Upper lobe of right lung (tissue), 1 donor: ENCODE measurements at regions not wholly inside any gene's neighbourhood (a gene's known extent, or its start where the extent isn't known, plus 50 kb on each side); places are given as distances from the start of the nearest gene placed in this dataset.

Experiments
- ATAC-seq: fragments of 200-7000 bp; cut with Tn5 transposase; one replicate; pipeline ENCODE4 v1.9.1; 2020; ENCODE audit warnings: mild to moderate bottlenecking, moderate library complexity
- DNase-seq: peaks from one replicate; pipeline ENCODE4 v3.0.0-alpha.2; 2020
- H3K27ac ChIP-seq: fragments of 200-600 bp; one replicate; pipeline ENCODE4 v1.8.0; 2022
- H3K27me3 ChIP-seq: fragments of 200-600 bp; one replicate; pipeline ENCODE4 v1.8.0; 2022; ENCODE audit warnings: mild to moderate bottlenecking
- H3K36me3 ChIP-seq: fragments of 200-600 bp; one replicate; pipeline ENCODE4 v1.8.0; 2022
- H3K4me1 ChIP-seq: fragments of 200-600 bp; one replicate; pipeline ENCODE4 v1.8.0; 2022
- H3K4me3 ChIP-seq: fragments of 200-600 bp; one replicate; pipeline ENCODE4 v1.8.0; 2022; ENCODE audit warnings: mild to moderate bottlenecking
- H3K9me3 ChIP-seq: fragments of 200-600 bp; one replicate; pipeline ENCODE4 v1.8.0; 2022
- intact Hi-C: fragments of 100-400 bp; cut with DNase I; formaldehyde crosslinking; loops from one replicate; pipeline ENCODE4 v1.11.0; 2022
- TF ChIP-seq, protein P1 (sequence below): fragments of 200-600 bp; IDR thresholded peaks from one replicate; pipeline ENCODE4 v1.8.0; 2022; ENCODE audit warnings: antibody characterized with exemption
- donor health status: DM: no; HTN: yes; CAD: no; lungs with severe emphysema.

DNA sequence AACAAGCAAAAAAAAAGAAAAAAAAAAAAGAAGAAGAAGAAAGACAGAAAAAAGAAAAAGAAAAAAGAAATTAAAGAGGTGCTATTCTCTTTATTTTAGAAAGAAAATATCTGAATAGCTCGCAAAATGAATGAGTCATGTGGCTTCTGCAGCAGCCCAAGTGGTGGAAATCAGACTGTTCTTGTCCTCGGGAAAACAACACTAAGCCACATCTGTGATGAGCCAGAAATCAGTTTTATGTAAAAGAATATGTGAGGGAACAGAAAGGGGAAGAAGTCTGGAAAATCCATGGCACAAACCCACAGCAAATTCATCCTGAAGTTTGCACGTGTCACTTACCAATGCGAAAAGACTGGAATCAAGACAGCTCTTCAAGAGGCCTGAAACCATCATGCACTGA lies 118.7 kb upstream of the GAS1 start:
- DNase-seq (no peak), ATAC-seq (no peak)
- intact Hi-C loops, result no loop called here
- Histone ChIP-seq H3K27ac (no peak overlapping the region), H3K4me3 (no peak overlapping the region), H3K27me3 (no peaks in the 10 kb centered on the region), H3K4me1 (no peaks in the 10 kb centered on the region), H3K36me3 (no peaks in the 10 kb centered on the region), H3K9me3 (no peaks in the 10 kb centered on the region)
- TF ChIP-seq, protein P1, sequence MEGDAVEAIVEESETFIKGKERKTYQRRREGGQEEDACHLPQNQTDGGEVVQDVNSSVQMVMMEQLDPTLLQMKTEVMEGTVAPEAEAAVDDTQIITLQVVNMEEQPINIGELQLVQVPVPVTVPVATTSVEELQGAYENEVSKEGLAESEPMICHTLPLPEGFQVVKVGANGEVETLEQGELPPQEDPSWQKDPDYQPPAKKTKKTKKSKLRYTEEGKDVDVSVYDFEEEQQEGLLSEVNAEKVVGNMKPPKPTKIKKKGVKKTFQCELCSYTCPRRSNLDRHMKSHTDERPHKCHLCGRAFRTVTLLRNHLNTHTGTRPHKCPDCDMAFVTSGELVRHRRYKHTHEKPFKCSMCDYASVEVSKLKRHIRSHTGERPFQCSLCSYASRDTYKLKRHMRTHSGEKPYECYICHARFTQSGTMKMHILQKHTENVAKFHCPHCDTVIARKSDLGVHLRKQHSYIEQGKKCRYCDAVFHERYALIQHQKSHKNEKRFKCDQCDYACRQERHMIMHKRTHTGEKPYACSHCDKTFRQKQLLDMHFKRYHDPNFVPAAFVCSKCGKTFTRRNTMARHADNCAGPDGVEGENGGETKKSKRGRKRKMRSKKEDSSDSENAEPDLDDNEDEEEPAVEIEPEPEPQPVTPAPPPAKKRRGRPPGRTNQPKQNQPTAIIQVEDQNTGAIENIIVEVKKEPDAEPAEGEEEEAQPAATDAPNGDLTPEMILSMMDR, result no peak

DNA sequence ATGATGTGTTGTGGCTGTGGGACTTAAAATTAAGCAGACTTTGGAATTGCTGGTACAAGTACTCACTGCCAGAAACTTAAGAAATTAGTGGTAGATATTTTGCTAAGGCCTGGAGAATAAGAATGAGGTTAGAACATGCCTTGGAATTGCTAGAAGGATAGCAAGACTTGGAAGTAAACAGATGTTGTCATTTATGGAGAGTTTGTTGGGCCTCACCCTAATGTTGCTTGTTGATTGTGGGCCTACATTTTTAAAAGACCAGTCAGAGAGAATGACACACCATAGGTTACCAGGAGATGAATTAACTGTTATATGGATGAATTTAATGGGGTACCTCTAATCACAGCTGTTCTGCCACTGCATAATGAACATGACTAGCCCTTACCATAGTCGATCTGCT lies 120.1 kb upstream of the GAS1 start:
- Histone ChIP-seq H3K4me3 (no peak overlapping the region), H3K27ac (no peak overlapping the region), H3K27me3 (no peaks in the 10 kb centered on the region), H3K36me3 (no peaks in the 10 kb centered on the region), H3K4me1 (no peaks in the 10 kb centered on the region), H3K9me3 (no peaks in the 10 kb centered on the region)
- DNase-seq (no peak), ATAC-seq (no peak)
- TF ChIP-seq, protein P1, result no peak
- intact Hi-C loops, result no loop called here

DNA sequence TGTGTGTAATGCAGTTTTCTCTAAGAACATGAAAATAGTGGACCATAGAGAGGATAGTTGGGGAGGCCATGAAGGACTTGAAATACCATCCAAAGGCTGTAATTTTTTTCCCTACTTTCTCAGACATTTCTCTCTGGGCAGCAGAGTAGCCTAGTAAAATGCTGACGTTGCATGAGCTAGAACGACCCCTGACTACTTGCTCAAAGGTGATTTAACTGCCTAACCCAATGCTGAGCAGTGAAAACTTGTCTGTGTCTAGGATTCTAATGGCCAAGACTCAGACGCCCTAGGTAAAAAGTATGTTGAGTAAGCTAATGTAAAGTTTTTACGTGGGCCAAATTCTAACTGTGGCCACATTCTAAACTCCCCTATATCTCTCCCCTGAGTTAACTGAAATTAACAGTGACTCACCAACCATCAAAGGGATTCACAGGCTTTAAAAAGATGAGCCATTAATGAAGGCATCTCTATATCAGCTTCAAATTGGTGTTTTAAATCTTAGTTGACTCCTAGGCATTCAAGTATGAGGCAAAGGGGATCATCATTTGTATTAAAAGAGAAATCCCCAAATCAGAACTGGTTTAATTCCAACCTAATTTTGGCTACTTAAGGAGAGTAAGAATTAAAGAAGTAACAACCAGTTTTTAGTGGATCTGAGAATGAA lies 121.0 kb upstream of the GAS1 start:
- Histone ChIP-seq H3K36me3 (no peaks in the 10 kb centered on the region), H3K4me1 (no peaks in the 10 kb centered on the region), H3K27ac (no peak overlapping the region), H3K27me3 (no peaks in the 10 kb centered on the region), H3K4me3 (no peak overlapping the region), H3K9me3 (no peaks in the 10 kb centered on the region)
- ATAC-seq (no peak), DNase-seq (no peak)
- intact Hi-C loops, result no loop called here
- TF ChIP-seq, protein P1, result no peak

DNA sequence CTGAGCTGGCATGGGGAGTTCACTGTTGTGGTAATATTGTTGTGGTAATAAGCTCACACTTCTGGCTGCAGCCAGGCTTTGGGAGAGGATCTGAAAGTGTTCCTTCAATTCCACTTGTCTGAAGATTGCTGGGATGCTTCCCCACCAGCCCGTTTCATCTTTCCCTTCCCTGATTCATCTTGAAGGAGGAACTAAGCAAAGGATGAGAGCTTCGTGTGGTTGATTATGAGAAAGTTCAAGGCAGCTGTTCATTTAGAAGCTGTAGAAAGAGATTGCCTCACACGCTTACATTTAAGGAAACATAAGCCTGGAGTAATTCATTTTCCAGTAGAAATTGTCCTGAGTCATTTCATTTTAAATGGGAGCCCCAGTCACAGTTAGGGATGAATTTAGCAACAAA lies 122.4 kb upstream of the GAS1 start:
- H3K4me3 ChIP-seq, result no peak overlapping the region
- ATAC-seq, result no peak
- no peaks in the 10 kb centered on the region for H3K4me1 ChIP-seq
- H3K27ac ChIP-seq, result no peak overlapping the region
- TF ChIP-seq, protein P1, result no peak
- DNase-seq, result no peak
- H3K36me3 ChIP-seq, result no peaks in the 10 kb centered on the region
- no peaks in the 10 kb centered on the region for H3K27me3 ChIP-seq
- intact Hi-C loops, result no loop called here
- H3K9me3 ChIP-seq, result no peaks in the 10 kb centered on the region

DNA sequence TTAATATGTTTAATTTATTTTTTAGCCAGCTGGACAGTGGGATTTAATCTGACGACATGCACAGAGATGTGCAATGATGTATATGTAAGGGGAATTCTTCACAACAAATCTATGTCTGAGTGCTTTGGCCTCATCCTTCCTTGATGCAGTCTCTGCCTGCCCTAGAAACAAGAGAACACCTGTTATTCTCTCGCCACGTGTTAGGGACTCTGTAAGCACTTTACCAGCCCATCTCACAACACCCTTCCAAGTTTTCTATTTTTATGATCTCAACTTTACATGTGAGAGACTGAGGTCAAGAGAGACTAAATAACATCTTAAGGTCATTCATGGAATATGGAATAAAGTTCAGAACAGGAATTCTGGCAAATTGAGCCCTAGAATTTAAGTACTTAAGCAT lies 123.0 kb upstream of the GAS1 start:
- no peak overlapping the region for H3K4me3 ChIP-seq
- intact Hi-C loops, result no loop called here
- no peak overlapping the region for H3K27ac ChIP-seq
- no peak for DNase-seq
- TF ChIP-seq, protein P1, result no peak
- no peaks in the 10 kb centered on the region for H3K4me1 ChIP-seq
- no peak for ATAC-seq
- H3K9me3 ChIP-seq, result no peaks in the 10 kb centered on the region
- no peaks in the 10 kb centered on the region for H3K27me3 ChIP-seq
- no peaks in the 10 kb centered on the region for H3K36me3 ChIP-seq

DNA sequence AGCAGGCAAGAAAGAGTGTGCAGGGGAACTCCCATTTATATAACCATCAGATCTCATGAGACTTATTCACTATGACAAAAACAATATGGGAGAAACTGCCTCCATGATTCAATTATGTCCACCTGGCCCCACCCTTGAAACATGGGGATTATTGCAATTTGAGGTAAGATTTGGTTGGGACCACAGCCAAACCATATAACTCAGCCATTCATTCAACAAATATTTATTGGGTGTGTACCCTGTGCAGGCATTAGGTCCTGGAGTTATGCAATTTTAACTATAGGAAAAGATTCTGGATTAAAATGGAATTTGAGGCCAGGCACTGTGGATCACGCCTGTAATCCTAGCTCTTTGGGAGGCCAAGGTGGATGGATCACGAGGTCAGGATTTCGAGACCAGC lies 124.2 kb upstream of the GAS1 start:
- DNase-seq (no peak), ATAC-seq (no peak)
- no peaks in the 10 kb centered on the region for H3K9me3 ChIP-seq
- H3K27me3 ChIP-seq, result no peaks in the 10 kb centered on the region
- H3K4me1 ChIP-seq, result no peaks in the 10 kb centered on the region
- intact Hi-C loops, result no loop called here
- H3K4me3 ChIP-seq, result no peak overlapping the region
- H3K36me3 ChIP-seq, result no peaks in the 10 kb centered on the region
- no peak overlapping the region for H3K27ac ChIP-seq
- TF ChIP-seq, protein P1, result no peak
